Astrocyte (in vitro differentiated cells and primary cell): ENCODE measurements at regions not wholly inside any gene's neighbourhood (a gene's known extent, or its start where the extent isn't known, plus 50 kb on each side); places are given as distances from the start of the nearest gene placed in this dataset.

ENCODE experiments used
- EZH2 ChIP-seq: IDR thresholded peaks from 2 replicates; pipeline ENCODE4 v1.6.1; 2012; ENCODE audit warnings: mild to moderate bottlenecking, low read length, inconsistent platforms; ENCODE audit not compliant: insufficient read depth
- TF ChIP-seq, protein P1 (sequence below): IDR thresholded peaks from 2 replicates; pipeline ENCODE4 v1.5.1; 2011; ENCODE audit warnings: low read depth, mild to moderate bottlenecking, inconsistent platforms, low read length, moderate library complexity; ENCODE audit not compliant: insufficient read depth

DNA sequence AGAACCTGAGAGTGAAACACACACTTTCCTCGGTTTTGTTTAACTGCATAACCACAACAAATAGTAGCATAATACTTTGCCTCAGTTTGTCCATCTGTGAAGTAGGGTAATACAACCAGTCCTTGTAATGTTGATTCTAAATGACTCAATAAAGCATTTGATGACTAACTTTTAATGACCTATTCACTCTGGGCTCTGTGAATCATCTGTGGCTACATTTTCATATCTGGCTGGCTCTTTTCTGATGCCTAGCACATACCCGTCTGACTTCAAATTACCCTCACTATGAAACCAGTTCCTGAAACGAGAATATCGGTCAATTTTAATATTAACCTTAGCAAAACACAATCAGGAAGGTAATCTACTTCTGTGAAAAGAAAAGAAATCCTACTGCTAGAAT lies 151.0 kb downstream of the SH2D1A start:
- TF ChIP-seq, protein P1, sequence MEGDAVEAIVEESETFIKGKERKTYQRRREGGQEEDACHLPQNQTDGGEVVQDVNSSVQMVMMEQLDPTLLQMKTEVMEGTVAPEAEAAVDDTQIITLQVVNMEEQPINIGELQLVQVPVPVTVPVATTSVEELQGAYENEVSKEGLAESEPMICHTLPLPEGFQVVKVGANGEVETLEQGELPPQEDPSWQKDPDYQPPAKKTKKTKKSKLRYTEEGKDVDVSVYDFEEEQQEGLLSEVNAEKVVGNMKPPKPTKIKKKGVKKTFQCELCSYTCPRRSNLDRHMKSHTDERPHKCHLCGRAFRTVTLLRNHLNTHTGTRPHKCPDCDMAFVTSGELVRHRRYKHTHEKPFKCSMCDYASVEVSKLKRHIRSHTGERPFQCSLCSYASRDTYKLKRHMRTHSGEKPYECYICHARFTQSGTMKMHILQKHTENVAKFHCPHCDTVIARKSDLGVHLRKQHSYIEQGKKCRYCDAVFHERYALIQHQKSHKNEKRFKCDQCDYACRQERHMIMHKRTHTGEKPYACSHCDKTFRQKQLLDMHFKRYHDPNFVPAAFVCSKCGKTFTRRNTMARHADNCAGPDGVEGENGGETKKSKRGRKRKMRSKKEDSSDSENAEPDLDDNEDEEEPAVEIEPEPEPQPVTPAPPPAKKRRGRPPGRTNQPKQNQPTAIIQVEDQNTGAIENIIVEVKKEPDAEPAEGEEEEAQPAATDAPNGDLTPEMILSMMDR = no peak
- no peak for TF ChIP-seq EZH2
